Fibroblast of skin of right biceps (primary cell): ENCODE measurements at regions not wholly inside any gene's neighbourhood (a gene's known extent, or its start where the extent isn't known, plus 50 kb on each side); places are given as distances from the start of the nearest gene placed in this dataset.
"Not testable (repeated sequence)": the region's sequence is repeated elsewhere in the genome, so short reads cannot be mapped to it uniquely, and the experiment has no call there.

Experiments used
- DNase-seq: peaks from one replicate; pipeline ENCODE4 v3.0.0-alpha.2; 2013

DNA sequence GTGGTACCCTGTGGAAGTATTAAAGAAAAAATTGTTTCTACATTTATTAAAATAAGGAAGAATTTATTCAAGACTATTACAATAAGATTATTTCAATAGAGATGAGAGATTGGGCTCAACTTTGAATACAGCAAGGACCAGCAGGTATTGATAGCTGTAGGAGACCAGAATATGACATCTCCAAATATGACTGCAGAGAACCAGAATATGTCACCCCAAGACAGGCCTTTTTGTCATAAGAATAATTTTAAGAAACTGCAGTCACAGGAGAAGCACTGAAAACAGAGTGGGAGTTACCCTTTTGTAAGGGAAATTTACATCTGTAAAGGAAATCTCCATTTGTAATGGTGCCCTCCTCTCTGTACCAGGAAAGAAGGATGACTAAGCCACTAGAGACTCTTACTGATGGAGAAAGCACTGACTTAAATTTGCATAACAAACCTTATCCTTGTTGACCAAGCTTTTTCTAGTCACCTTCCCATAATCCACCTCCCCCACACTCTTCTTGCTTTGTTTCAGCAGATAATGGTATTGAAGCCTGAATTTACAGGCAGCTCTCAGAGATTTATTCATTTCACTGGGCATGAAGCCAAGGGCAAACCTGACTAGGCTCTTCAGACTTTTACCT, 145.1 kb upstream of the RMP24 start:
- no peak for DNase-seq

DNA sequence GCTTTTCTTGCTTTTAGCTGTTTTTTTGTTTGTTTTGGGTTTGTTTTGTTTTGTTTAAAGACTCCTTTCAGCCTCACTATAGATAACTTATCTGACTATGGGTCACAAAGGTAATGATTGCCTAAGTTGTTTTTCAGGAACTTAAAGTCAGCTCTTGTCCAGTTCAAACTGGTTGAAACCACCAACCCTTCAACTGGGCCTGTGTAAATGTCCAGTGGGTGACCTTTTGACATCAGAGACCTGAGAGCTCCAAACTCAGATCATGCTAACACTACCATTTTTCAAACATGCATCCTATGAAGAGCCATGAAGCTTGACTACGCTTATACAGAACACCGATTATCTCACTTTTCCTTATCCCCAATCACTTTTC, 144.6 kb upstream of the RMP24 start:
- no peak for DNase-seq

DNA sequence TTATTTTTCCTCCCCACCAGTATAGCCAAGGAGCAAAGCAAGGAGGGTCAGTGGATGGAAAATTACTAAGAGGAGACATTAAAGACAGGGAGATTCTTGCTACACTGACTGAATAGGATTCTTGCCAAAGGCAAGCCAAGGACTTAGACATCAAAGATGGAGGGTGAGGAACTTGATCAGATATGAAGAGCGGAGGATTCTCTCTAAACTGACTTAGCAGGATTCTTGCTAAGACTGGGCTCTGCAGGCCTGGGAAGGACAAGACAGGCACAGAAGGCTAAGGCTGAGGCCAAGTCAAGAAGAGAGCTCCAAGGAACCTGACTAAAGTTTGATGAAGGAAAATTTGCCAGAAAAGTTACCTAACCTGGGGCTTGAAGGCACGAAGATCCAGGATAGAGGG, 143.9 kb upstream of the RMP24 start:
- no peak for DNase-seq

DNA sequence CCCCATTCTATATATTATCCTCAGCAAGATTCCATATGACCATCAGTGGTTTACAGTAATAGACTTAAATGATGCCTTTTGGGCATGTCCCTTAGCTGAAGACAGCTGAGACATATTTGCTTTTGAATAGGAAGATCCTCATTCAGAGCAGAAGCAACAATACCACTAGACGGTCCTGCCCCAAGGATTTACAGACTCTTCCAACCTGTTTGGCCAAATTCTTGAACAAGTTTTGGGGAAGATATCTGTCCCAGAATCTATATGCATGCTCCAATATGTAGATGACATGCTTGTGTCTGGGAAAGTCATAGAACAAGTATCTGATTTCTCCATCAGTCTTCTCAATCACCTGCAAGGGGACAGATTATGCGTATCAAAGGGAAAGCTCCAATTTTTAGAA, 137.1 kb upstream of the RMP24 start:
- no peak for DNase-seq

DNA sequence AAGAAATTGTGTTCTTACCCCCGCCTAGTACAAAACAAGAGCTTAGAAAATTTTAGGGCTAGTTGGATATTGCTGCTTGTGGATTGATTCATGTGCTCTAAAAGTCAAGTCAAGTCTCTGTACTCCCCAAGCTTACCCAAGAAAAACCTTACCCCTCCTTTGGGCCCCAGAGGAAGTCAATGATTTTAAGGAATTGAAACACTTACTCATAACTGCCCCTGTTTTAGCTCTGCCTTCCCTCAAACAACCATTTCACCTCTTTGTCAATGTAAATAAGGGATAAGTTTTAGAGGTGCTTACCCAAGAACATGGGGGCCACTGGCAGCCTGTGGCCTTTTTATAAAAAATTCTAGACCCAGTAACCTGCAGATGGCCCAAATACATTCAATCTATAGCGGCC, 136.6 kb upstream of the RMP24 start:
- DNase-seq: no peak

DNA sequence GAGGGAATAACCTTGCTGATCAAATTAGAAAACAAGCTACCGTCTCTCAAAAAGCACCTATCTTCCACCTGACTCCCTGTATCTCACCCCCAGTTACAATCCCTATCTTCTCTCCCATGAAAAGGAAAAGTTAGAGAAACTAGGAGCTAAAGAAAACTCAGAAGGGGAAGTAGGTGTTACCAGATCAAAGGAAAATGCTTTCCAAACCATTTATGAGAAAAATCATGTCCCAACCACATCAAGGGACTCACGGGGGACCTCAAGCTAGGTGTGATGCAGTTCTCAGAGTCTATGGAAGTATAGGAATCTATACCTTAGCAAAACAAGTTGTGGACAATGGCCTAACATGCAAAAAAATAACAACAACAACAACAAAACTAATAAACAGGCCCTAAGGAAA, 135.5 kb upstream of the RMP24 start:
- DNase-seq: no peak

DNA sequence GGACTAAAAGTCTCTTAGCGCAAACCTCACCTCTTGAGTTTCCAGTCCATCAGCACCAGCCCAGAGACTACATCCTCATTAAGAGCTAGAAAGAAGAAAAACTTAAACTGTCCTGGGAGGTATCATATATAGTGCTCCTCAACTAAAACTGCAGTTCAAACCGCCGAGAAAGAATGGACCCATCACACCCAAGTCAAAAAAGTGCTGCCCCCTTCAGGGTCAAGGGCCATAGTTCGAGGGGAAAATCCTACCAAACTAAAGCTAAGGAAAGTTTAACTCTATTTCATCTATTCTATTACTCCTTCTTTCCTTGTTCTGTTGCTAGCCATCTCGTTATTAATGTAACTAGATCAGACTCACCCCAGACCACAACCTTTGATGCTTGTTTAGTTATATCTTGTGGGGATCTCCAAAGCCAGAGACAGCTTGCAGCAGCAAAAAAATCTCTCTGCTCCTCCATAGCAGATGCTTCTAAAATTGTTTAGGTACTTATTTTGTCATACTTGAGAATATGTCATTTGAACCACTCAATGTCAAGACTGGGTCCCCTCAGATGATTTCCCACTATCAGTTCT, 134.5 kb upstream of the RMP24 start:
- no peak for DNase-seq

DNA sequence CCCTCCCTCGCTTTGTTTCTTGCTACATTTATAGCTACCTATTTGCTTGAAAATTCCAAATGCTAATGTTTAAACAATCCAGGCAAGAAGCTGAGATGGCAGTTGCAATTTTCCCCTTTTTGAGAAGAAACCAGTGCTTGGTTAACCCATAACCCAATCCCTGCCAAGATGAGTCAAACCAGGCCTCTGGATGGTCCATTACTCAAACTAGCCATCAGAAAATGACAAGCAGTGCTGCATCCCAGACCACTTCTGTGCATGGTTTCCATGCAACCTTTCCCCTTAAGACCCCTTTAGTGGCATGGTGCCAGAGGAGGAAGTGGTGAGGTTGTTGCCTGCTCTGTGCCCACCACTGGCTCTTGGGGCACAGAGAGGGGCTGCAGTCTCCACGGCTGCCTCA, 131.2 kb upstream of the RMP24 start:
- DNase-seq: no peak

DNA sequence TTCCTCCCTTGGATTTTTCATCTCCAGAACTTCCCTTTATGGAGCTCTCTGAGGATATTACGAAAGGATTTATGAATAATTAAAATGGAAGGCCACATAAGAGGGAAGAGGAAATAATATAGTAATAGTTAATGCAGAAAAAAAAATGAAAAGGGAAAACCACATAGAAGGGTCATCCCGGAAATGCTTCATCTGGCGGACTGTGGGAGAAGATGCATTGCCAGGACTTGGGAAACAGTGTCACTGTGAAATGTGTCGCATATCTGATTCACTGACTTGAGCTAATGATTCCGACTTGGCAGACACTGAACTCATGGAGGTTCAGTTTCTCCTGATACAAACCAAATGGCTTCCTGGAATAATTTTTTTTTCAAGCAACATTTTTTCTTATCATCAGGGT, 129.9 kb upstream of the RMP24 start:
- peak; percentile 3 for DNase-seq

DNA sequence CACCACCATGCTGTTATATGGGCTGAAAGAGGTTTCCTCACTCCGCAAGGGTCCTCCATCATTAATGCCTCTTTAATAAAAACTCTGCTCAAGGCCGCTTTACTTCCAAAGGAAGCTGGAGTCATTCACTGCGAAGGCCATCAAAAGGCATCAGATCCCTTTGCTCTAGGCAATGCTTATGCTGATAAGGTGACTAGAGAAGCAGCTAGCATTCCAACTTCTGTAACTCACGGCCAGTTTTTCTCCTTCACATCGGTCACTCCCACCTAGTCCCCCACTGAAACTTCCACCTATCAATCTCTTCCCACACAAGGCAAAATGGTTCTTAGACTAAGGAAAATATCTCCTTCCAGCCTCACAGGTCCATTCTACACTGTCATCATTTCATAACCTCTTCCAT, 124.2 kb upstream of the RMP24 start:
- DNase-seq: not testable (repeated sequence)

DNA sequence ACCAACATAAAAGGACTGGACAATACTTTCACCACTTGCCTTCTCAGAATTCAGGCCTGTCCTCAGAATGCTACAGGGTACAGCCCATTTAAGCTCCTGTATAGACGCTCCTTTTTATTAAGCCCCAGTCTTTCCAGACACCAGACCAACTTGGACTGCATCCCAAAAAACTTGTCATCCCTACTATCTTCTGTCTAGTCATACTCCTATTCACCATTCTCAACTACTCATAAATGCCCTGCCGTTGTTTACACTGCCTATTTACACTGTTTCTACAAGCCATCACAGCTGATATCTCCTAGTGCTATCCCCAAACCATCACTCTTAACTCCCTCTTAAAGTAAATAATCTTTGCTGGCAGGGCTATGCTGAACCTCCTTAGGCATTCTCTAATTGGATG, 123.2 kb upstream of the RMP24 start:
- not testable (repeated sequence) for DNase-seq

DNA sequence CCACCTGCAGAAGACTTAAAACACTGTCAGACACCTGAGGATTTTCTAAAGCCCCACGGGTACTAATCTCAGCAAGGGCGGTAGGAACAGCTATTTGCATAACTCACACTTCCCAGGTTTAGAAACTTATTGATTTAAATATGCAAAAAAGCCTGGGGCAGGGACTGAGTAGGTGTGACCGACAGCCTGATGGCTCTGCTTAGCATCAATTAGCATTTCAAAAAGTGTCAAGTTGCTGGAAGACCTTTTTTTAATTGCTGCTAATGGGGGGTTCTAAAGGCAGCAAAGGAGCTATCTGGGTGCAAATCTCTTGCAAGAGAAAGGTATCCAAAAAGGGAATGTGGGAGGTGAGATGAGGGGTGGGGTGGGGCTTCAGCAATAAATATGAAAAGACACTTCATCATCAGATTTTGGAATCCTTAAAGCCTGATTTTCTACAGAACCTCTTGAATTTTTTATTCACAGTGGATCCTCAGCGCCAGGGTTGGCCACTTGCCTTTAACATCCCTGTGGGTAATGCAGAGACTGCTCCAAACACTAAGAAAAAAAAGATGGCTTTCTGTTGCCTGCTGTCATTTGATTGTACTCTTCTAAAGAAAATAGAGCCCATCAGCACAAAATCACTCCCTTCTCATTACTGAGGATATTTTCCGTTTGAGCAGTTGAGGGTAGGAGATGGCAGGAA, 121.1 kb upstream of the RMP24 start:
- DNase-seq: no peak

DNA sequence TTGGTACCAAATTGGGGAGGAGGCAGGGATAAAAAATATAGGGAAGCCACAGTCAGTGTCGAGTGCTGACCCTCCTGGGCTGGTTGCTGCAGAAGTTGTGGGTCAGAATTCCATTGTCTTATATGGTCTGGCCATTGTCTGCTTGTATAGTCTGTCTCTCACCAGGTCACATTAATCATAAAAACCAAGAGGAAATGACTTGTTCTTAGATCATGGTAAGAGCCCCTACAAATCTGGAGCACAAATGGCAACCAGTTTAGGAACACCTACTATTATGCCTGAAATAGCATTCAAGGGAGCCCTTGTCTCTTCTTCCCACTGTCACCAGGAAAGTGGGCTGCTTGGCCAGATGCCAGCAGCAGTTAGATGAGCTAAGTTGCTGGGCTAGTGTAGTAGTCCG, 119.7 kb upstream of the RMP24 start:
- DNase-seq: no peak

DNA sequence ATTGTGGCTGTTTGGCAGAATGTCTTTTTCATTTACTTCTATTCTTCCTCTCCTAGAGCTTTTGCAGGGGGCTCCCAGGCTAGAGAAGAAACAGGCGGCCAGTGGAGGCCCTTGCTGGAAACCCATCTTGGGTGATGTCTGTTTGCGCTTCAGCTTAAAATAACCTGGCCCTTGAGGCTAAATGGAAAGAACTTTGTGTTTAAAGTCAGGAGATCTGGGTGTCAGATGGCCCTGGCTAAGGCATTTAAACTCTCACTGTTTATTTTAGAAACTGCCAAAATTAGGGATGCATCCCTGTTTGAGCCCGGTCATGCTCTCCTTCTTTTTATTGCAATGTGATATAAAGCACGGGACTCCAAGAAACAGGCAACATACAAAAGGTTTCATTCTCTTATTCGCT, 118.4 kb upstream of the RMP24 start:
- no peak for DNase-seq

DNA sequence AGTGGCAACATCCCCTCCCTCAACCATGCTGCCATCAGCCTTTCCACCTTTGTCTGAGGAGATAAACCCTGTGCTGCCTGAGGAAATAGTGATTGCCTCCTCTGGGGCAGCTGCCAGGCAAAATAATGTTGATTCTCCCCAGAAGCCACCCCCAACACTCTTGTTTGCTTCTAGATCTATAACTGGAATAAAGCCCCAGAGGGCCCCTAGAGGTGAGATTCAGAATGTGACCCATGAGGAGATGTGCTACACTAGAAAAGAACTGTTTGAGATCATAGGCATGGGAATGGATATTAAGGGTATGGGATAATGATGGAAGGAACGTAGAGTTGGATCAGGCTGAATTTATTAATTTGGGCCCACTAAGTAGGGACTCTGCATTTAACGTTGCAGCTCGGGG, 116.3 kb upstream of the RMP24 start:
- no peak for DNase-seq

DNA sequence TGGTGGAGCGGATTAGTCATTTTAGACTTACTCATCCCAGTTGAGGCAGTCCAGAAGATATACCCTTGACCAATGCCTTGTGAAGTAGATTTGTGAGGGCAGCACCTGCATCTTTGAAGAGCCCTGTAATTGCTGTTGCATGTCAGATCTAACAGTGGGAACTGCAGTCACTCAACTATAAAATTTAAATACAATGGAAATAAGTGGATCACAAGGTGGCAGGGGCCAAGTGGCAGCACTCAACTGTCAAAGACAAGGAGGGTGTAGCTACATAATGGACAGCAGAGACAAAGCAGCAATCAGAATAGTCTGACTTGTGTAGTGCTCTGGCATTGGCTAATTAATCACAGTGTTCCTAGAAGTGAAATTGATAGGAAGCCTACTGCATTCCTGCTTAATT, 115.8 kb upstream of the RMP24 start:
- DNase-seq: not testable (repeated sequence)

DNA sequence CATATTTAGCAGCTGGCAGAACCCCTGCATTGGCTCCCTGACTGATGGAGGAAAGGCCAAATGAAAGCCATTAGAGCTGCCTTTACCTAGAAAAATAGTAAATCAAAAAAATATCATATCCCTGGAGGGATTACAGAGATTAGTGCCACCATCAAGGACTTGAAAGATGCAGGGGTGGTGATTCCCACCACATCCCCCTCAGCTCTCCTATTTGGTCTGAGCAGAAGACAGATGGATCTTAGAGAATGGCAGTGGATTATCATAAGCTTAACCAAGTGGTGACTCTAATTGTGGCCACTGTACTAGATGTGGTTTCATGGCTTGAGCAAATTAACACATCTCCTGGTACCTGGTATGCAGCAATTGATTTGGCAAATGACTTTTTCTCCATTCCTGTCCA, 114.9 kb upstream of the RMP24 start:
- not testable (repeated sequence) for DNase-seq

DNA sequence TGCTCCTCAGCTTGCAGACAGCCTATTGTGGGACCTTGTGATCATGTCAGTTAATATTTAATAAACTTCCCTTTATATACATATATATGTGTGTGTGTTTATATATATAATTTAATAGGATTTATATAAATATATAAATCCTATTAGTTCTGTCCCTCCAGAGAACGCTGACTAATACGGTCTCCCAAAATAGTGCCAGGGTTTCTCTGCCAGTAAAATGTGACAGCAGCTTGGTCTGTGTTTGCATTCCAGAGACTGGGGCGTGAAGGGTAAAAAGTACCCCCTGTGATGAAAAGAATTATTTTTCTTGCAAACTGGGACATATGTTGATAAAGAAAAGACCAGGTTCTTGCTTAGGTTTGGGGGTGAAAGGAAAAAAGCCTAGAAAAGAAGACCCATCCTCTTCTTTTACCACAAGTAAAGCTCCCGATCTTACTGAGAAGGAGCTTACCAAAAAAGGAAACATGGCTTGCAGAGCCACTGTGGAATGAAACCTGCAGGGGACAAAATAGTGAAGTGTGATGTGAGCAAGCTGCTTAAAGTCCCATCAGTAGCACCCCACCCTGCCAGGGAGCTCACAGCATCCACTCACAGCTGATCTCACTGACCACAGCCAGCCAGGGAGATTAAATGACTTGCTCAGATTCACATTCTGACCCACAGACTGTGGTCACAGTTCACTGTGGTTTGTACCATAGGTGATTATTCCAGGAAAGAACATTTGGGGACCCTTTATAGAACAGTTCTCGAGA, 110.9 kb upstream of the RMP24 start:
- DNase-seq: peak; percentile 2

DNA sequence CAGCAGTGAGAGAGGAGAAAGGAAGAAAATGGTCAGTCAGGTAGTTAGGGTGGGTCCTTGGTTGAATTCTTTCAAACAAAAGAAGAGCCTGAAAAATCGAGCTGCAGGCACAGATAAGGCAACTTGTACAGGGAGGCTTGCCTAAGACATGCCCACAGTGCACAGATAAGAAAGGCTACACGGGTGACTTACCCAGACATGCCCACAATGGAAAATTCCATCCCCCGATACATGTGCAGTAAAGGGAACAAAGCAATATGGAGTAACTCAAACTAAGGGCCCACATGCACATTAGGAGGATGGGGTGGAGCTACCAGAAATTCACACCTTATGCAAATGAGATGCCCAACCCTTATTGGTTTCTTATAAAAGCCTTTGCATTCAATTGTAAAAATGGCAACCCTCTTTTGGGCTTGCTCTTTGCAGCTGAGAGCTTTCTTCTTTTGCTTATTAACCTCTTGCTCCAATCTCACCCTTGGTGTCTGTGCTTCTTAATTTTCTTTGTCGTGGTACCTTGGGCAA, 110.3 kb upstream of the RMP24 start:
- no peak for DNase-seq

DNA sequence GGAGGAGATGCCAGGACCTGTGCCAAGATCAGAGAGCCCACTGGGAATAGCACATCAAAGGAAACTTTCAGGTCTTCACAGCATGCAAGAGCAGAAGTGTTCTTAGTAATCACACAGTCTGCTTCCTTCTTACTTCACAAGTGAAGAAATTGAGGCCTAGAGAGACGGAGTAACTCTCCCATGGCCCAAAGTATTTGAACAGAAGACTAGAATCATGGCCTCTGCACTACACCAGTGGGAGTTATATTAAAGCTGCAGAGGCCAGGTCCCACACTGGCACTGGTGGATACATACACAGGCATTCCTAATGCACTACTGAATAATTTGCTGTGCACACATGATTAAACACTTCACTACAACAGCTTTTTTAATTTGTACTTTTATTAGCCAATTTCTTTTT, 107.6 kb upstream of the RMP24 start:
- DNase-seq: no peak

DNA sequence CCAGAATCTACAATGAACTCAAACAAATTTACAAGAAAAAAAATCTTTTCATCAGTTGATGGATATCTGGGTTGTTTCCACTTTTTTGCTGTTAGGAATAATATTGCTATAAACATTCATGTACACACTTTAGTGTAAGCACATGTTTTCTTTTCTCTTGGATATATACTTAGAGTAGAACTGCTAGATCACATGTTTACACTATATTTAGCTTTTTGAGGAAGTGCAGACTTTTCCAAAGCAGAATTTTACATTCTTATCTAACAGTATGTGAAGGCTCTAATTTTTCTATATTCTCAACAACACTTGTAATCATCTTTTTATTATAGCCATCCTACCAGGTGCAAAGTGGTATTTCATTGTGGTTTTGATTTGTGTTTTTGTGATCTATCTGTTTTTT, 103.6 kb upstream of the RMP24 start:
- no peak for DNase-seq

DNA sequence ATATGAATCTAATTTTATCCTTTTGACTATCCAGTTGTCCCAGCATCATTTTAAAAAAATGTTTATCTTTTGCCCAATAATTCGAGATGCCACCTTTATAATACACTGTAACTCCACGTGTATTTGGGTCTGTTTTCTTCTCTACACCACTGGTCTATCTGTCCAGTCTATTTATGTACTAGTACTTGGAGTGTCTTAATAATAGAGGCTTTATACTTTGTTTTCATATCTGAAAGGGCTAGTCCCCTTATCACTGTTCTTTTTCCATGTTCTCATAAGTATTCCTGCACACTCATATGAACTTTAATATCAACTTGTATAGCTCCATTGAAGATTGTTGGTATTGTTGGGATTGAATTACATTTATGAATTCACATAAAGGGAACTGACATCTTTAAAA, 101.1 kb upstream of the RMP24 start:
- no peak for DNase-seq

DNA sequence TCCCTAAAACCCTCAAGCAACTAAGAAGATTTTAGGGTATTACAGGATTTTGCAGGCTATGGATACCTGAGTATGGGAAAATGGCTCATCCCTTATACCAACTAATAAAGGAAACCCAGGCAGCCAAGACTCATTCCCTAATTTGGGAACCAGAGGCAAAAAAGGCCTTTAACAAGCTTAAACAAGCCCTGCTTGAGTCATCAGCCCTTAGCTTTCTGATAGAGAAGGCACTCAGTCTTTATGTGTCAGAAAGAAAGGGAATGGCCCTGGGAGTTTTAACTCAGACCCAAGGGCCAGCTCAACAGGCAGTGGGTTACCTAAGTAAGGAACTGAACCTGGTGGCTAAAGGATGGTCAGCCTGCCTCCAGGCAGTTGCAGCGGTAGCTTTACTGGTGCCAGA, 96.9 kb upstream of the RMP24 start:
- DNase-seq: no peak

DNA sequence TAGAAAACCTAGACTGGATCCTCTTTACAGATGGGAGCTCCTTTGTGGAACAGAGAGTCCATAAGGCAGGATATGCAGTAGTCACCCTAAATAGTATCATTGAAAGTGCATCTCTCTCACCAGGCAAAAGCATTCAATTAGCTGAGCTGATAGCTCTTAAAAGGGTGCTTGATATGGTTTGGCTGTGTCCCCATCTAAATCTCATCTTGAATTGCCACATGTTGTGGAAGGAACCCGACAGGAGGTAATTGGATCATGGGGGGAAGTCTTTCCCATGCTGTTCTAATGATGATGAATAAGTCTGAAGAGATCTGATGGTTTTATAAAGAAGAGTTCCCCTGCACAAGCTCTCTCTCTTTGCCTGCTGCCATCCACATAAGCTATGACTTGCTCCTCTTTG, 96.2 kb upstream of the RMP24 start:
- no peak for DNase-seq
